ENCODE measurements at regions not wholly inside any gene's neighbourhood (a gene's known extent, or its start where the extent isn't known, plus 50 kb on each side); places are given as distances from the start of the nearest gene placed in this dataset.

DNA sequence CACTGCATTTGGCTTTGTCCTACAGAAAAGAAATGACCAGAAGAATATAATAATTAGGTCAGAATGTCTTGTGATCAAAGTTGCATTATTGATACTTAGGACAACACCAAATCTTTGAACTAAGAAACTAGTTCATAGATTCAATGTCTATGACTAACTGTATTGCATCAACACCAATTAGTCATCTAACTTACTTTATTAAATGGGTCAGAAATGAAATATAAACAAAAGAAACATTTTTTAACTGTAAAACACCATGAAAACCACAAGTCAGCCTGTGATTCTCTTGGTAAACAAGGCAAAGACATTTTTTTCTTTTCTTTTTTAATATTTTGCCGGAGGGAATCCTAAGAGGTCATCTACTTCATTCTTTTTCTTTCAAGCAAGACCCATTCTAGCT is 114.1 kb upstream of the HDDC2 start:
- Mint-ChIP-seq H3K4me1 (no peaks in the 10 kb centered on the region), H3K27me3 (no peaks in the 10 kb centered on the region), H3K4me3 (no peak overlapping the region), H3K9me3 (ENCODE audit: insufficient read depth) (no peaks in the 10 kb centered on the region), H3K27ac (no peak overlapping the region)
- POLR2A ChIA-PET = no interaction called here
- H3K27me3 ChIP-seq (replicated peaks in 1 of 4; ENCODE audit: control extremely low read depth in 1 of 4, control insufficient read depth in 3 of 4, insufficient read depth in 4 of 4, low read length in 3 of 4) = no peaks in the 10 kb centered on the region
- no peak overlapping the region for H3K4me2 ChIP-seq (replicated peaks; ENCODE audit: low read depth, low read length, poor library complexity, severe bottlenecking)
- H3K4me1 ChIP-seq (ENCODE audit: control insufficient read depth in 2 of 2, insufficient read depth in 2 of 2, low read length in 2 of 2) = no peaks in the 10 kb centered on the region
- no peak overlapping the region for H2AFZ ChIP-seq (ENCODE audit: insufficient read depth, low read depth, low read length, poor library complexity, severe bottlenecking)
- DNase-seq (no peak), ATAC-seq (ENCODE audit: low read depth) (no peak)
- H3K27ac ChIP-seq (ENCODE audit: low read length in 2 of 2) = no peak overlapping the region
- no peak overlapping the region for H3K9ac ChIP-seq (ENCODE audit: low read length)
- no peaks in the 10 kb centered on the region for H3K36me3 ChIP-seq (replicated peaks in 1 of 2; ENCODE audit: control extremely low read depth in 1 of 2, control insufficient read depth in 1 of 2, extremely low read depth in 1 of 2, insufficient read depth in 2 of 2, low read length in 1 of 2)
- no peak overlapping the region for H3K4me3 ChIP-seq (ENCODE audit: control extremely low read depth in 1 of 5, extremely low read depth in 1 of 5, insufficient read depth in 1 of 5, low read depth in 2 of 5, low read length in 4 of 5)
- CTCF ChIA-PET = no interaction called here
- WGBS (ENCODE audit: insufficient coverage) = no CpG with 5 or more reads among the region's 1 CpG
- no peaks in the 10 kb centered on the region for H3K79me2 ChIP-seq (ENCODE audit: control insufficient read depth, insufficient read depth, low read length)
- intact Hi-C loops (cut with micrococcal nuclease) = no loop called here
- TF ChIP-seq, protein P1, sequence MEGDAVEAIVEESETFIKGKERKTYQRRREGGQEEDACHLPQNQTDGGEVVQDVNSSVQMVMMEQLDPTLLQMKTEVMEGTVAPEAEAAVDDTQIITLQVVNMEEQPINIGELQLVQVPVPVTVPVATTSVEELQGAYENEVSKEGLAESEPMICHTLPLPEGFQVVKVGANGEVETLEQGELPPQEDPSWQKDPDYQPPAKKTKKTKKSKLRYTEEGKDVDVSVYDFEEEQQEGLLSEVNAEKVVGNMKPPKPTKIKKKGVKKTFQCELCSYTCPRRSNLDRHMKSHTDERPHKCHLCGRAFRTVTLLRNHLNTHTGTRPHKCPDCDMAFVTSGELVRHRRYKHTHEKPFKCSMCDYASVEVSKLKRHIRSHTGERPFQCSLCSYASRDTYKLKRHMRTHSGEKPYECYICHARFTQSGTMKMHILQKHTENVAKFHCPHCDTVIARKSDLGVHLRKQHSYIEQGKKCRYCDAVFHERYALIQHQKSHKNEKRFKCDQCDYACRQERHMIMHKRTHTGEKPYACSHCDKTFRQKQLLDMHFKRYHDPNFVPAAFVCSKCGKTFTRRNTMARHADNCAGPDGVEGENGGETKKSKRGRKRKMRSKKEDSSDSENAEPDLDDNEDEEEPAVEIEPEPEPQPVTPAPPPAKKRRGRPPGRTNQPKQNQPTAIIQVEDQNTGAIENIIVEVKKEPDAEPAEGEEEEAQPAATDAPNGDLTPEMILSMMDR (IDR thresholded peaks at IDR 0.05) = no peak
- no peak for TF ChIP-seq EZH2 (IDR thresholded peaks at IDR 0.05; ENCODE audit: borderline replicate concordance, insufficient read depth, low read depth, low read length, poor library complexity, severe bottlenecking)
- peaks cover 0 to 3% (median 0%) of the 10 kb centered on the region in 3 donors for H3K9me3 ChIP-seq (ENCODE audit: control extremely low read depth in 1 of 3, control insufficient read depth in 2 of 3, insufficient read depth in 1 of 3, low read length in 2 of 3)
- H4K20me1 ChIP-seq (ENCODE audit: control insufficient read depth, insufficient read depth, low read length, poor library complexity, severe bottlenecking) = no peaks in the 10 kb centered on the region

DNA sequence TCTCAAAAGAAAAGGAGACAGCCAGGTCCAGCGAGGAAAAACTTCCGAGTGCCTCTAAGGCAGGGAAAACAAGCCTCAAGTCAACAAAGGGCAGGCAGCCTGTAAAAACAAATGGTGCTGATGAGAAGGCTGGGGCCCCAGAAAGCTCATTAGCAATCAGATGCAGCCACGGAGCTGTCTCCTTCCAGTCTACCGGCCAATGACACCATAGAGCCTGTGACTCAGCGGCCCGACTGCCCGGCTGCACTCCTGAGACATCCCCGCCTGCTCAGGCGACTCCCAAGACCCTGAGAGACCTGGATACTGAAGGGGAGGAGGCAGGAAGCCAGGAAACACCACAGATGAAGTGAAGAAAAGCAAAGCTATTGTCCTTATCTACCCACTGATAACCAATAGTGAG is 120.1 kb upstream of the HDDC2 start:
- TF ChIP-seq EZH2 (IDR thresholded peaks at IDR 0.05; ENCODE audit: borderline replicate concordance, insufficient read depth, low read depth, low read length, poor library complexity, severe bottlenecking) = no peak
- TF ChIP-seq, protein P1 (IDR thresholded peaks at IDR 0.05) = no peak
- Mint-ChIP-seq H3K27me3 (no peaks in the 10 kb centered on the region), H3K4me1 (no peaks in the 10 kb centered on the region), H3K9me3 (ENCODE audit: insufficient read depth) (no peaks in the 10 kb centered on the region), H3K27ac (no peak overlapping the region), H3K4me3 (no peak overlapping the region)
- Histone ChIP-seq H3K9ac (ENCODE audit: low read length) (no peak overlapping the region), H4K20me1 (ENCODE audit: control insufficient read depth, insufficient read depth, low read length, poor library complexity, severe bottlenecking) (no peaks in the 10 kb centered on the region), H3K4me2 (replicated peaks; ENCODE audit: low read depth, low read length, poor library complexity, severe bottlenecking) (no peak overlapping the region), H3K27me3 (replicated peaks in 1 of 4; ENCODE audit: control extremely low read depth in 1 of 4, control insufficient read depth in 3 of 4, insufficient read depth in 4 of 4, low read length in 3 of 4) (no peaks in the 10 kb centered on the region), H3K9me3 (ENCODE audit: control extremely low read depth in 1 of 3, control insufficient read depth in 2 of 3, insufficient read depth in 1 of 3, low read length in 2 of 3) (peaks cover 0 to 3% (median 0%) of the 10 kb centered on the region in 3 donors), H3K27ac (ENCODE audit: low read length in 2 of 2) (no peak overlapping the region), H3K4me3 (ENCODE audit: control extremely low read depth in 1 of 5, extremely low read depth in 1 of 5, insufficient read depth in 1 of 5, low read depth in 2 of 5, low read length in 4 of 5) (no peak overlapping the region), H3K79me2 (ENCODE audit: control insufficient read depth, insufficient read depth, low read length) (no peaks in the 10 kb centered on the region), H3K36me3 (replicated peaks in 1 of 2; ENCODE audit: control extremely low read depth in 1 of 2, control insufficient read depth in 1 of 2, extremely low read depth in 1 of 2, insufficient read depth in 2 of 2, low read length in 1 of 2) (no peaks in the 10 kb centered on the region), H2AFZ (ENCODE audit: insufficient read depth, low read depth, low read length, poor library complexity, severe bottlenecking) (no peak overlapping the region), H3K4me1 (ENCODE audit: control insufficient read depth in 2 of 2, insufficient read depth in 2 of 2, low read length in 2 of 2) (no peaks in the 10 kb centered on the region)
- WGBS (ENCODE audit: insufficient coverage) = 93% methylated on average over 8 of the region's 9 CpGs
- ATAC-seq (ENCODE audit: low read depth) (no peak), DNase-seq (no peak)
- intact Hi-C loops (cut with micrococcal nuclease) = no loop called here
- ChIA-PET POLR2A (no interaction called here), CTCF (no interaction called here)
